ENCODE measurements at regions not wholly inside any gene's neighbourhood (a gene's known extent, or its start where the extent isn't known, plus 50 kb on each side); places are given as distances from the start of the nearest gene placed in this dataset.
A peak's percentile ranks its signal among the peaks of the same experiment; 100 is the strongest.
"Not testable (repeated sequence)": the region's sequence is repeated elsewhere in the genome, so short reads cannot be mapped to it uniquely, and the experiment has no call there.

- no peak for DNase-seq
Measured at GRCh38 chr14:87813686-87814085, 179.3 kb downstream of the GALC start.

GRCh38 chr14:87813211-87813610, 179.8 kb downstream of the GALC start:
- DNase-seq: no peak

DNA sequence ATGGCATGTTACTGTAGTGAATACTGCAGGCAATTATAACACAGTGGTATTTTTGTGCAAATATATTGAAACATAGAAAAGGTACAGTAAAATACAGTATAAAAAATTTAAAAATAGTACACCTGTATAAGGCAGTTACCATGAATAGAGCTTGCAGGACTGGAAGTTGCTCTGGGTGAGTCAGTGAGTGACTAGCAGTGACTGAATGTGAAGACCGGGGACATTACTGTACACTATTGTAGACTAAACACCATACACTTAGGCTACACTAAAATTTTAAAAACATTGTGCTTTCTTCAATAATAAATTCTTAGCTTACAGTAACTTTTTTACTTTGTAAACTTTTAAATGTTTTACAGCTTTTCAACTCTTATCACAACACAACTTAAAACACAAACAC, 181.7 kb downstream of the GALC start:
- no peak for DNase-seq

- DNase-seq: no peak
Measured at GRCh38 chr14:87810711-87811110, 182.3 kb downstream of the GALC start.

GRCh38 chr14:87809261-87809660, 183.7 kb downstream of the GALC start:
- no peak for DNase-seq

DNA sequence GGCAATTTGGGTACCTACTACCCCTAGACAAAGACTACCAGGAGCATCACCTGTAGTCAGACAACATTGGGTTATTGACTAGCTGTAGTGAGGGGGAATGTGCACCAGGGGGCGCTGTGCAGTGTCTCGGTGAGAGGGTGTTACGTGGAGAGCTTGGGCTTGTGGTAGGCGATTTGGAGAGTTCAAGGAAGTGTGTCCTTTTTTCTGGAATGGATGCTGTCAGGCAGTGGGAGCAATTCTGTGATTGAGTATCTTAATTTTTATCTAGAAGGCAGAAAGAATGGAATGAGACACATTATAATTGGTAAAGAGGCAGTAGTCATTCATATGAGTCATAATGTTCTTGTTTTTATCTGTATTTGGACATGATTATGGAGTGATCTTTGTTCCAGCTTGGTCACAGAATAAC, 187.7 kb downstream of the GALC start:
- DNase-seq: peak; percentile 35

DNA sequence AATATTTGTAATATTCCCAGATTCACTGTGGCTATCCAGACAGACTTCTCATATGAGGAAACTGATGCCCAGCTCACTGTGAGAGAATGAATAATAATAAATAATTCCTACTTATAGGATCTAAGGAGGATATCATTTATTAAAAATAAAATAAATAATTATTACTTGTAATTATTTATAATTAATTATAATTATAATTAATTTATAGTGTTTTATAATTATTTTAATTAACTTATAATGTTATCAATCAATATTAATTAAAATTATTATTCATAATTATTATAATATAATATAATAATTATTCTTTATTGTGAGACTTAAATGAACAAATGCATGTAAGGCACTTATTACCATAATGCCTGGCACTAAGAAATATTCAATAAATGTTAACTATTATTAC, 192.8 kb downstream of the GALC start:
- DNase-seq: no peak

GRCh38 chr14:87799400-87799799, 193.6 kb downstream of the GALC start:
- no peak for DNase-seq

- DNase-seq: no peak
Measured at GRCh38 chr14:87797001-87797400, 196.0 kb downstream of the GALC start.

- no peak for DNase-seq
Measured at GRCh38 chr14:87794561-87794960, 198.4 kb downstream of the GALC start.

- DNase-seq: no peak
Measured at GRCh38 chr14:87785897-87786296, 207.1 kb downstream of the GALC start.

DNA sequence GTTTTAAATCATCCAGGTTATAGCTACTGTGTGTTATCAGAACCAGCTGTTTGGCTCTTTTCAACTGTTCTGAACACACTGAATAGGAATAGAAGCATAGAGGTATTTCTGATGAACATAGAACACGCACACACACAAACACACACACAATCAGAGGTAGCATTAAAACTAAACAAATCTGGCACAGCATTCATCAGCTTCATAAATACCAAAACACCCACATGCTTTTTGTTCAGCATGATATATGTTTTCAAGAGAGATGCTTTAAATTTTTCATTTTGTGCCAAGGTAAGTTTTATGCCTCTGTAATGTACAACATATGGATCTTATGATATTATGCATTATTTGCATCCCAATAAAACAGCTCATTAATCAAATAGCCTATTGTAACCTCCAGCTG, 208.6 kb downstream of the GALC start:
- DNase-seq: no peak

DNA sequence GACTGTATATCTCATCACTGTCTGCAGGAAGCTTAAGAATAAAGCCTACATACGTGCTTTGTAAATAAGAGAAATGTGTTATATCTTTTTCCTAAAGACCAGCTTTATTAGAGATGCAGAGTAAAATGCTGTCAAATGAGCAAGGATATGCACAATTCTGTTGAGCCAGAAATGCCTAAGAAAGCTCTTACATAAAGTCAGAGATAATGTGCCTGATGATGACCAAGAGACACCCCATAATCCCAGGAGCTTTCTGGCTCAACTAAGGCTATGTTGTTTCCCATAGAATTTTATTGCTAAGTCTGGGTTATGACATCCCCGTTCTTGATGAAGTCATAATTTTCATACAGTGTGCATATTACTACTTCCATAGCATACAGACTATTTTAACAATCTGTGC, 209.9 kb downstream of the GALC start:
- DNase-seq: no peak

DNA sequence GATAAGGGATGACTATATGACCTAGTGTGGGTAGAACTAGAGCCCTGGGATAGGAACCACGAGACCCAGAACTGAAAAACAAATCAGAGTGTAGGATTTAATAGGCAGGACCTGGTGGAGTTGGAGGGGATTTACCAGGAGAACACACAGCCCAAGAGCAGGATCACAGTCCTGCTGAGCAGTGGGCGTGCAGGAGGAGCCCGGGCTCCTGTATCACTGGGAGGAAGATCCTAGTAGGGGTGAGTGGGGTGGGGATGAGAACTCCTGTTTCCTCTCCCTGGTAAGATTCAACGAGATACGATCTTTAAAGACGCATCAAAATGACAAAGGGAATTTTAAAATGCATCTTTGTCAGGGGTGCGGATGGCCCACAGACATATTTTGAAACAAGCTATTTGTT, 220.1 kb downstream of the GALC start:
- DNase-seq: no peak

GRCh38 chr14:87767567-87767901, 225.4 kb downstream of the GALC start:
- no peak for DNase-seq

DNA sequence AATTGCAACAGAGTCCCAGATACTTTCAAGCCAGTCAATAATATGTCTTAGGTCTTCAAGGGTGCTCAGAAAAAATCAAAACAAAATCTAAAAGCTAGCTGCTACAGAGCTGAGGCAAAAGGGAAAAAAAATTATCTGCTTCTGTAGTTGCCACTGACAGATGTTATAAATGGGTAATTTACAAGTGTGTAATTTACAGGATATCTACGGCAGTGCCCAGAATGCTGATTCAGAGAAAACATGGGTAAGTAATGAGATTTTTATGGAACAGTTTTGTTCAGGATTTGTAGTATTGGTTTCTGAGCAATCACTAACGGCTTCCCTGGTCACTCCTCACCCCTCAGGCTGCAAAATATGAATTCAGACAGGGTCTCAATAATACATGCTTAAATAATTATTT, 234.1 kb downstream of the GALC start:
- no peak for DNase-seq

DNA sequence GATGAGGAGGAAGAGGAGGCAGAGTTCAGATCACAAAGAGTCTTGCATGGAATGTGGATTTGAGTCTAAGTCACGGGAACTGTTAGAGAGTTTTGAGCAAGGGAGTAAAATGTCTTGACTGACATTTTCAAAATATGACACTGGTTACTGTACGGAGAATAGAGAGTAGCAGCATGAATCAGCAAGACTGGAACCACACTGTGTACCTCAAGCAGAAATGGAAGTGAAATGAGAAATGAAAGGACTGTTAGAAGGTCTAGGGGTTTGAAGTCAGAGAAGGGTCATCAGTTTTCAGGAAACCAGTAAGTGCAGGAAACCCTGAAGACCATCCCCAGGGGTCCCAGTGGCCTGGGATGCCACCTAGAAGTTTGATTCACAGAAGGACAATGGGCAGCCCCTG, 236.3 kb downstream of the GALC start:
- no peak for DNase-seq

- no peak for DNase-seq
Measured at GRCh38 chr14:87754520-87755223, 238.3 kb downstream of the GALC start.

- no peak for DNase-seq
Measured at GRCh38 chr14:87748558-87748957, 244.4 kb downstream of the GALC start.

DNA sequence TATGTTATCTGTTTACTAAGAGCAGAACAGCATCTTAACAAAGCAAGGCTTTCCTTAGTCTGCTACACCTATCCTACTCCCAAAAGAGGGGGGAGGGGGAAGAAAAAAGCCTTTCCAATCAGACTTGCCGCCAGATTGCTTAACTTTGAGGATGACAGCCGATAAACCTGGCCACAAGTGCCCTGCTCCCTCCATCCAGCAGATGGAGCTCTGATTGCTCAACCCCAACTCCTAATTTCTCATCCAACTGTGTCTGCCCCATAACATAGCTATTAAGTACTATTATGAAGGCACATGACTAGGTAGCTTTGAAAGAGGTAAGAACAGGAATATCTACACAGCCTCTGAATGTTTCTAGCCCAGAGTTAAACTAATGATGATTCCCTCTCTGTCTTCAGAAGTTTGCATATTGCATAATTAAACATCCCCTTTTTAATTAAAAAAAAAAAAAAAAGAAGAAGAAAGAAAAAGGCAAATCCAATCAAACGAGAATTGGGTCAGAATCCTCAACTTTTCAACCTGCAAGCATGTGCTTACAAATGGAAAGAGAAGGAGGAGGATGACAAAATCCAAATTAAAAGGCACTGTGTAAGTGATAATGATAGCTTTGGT, 247.4 kb downstream of the GALC start:
- DNase-seq: no peak

GRCh38 chr14:87734577-87735360, 258.2 kb downstream of the GALC start:
- DNase-seq: not testable (repeated sequence)

GRCh38 chr14:87733115-87733514, 259.9 kb downstream of the GALC start:
- DNase-seq: not testable (repeated sequence)

- DNase-seq: no peak
Measured at GRCh38 chr14:87732562-87732961, 260.4 kb downstream of the GALC start.

- DNase-seq: no peak
Measured at GRCh38 chr14:87725318-87725717, 267.7 kb downstream of the GALC start.
